Fibroblast of pulmonary artery (primary cell): ENCODE measurements at regions not wholly inside any gene's neighbourhood (a gene's known extent, or its start where the extent isn't known, plus 50 kb on each side); places are given as distances from the start of the nearest gene placed in this dataset.

Experiments used
- DNase-seq: peaks from one replicate; pipeline ENCODE4 v3.0.0-alpha.2; 2010; ENCODE audit warnings: low read depth
- H3K4me3 ChIP-seq: replicated peaks from 2 replicates; pipeline ENCODE4 v1.5.1; 2011; ENCODE audit warnings: low read depth, mild to moderate bottlenecking, control low read depth, low read length, moderate library complexity
- CTCF ChIP-seq: IDR thresholded peaks from 2 replicates; pipeline ENCODE4 v1.5.1; 2011; ENCODE audit warnings: mild to moderate bottlenecking, control low read depth, low read length, inconsistent platforms; ENCODE audit errors: missing control alignments

DNA sequence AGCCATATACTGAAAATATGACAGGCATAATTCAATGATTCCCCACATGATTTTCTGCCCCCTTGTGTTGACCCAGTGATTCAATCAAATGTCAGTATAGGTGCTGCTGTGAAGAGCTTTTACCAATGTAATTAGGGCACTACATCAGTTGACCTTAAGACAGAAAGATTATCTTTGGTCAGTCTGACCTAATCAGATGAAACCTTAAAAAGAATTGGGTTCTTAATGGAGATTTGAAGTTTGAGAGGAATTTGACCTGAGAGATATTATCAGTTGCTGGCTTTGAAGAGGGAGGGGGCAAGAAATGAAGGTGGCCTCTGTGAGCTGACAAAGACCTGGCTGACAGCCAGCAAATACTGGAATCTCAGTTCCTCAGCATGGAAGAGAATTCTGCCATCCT lies 358.7 kb upstream of the CA10 start:
- H3K4me3 ChIP-seq: no peak overlapping the region
- TF ChIP-seq CTCF: no peak
- no peak for DNase-seq

GRCh38 chr17:52515927-52516326 lies 357.4 kb upstream of the CA10 start:
- no peak for DNase-seq
- TF ChIP-seq CTCF: no peak

DNA sequence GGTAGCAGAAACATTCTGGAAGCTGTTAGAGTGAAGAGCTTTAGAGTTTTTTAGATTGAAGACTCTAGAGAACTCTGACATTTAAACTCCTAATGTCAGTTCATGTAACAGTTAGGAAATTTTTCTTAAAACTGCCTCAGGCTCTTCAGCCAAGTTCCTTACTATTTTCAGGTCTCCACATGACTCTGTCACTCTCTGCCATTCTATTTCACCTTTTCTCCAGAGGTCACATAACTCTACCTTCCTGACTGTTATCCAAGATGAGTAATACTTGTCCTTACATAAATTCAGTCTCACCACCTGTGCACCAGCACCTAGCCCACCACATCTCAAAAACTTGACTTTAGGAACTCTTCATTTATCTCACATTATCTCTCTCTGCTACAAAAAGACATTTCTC lies 347.1 kb upstream of the CA10 start:
- no peak for TF ChIP-seq CTCF
- no peak overlapping the region for H3K4me3 ChIP-seq
- no peak for DNase-seq

More at GRCh38 chr17:52515927-52516326, 357.4 kb upstream of the CA10 start:
- H3K4me3 ChIP-seq: no peak overlapping the region

- H3K4me3 ChIP-seq: no peak overlapping the region
- no peak for TF ChIP-seq CTCF
- no peak for DNase-seq
Measured at GRCh38 chr17:52504081-52504480, 345.6 kb upstream of the CA10 start.

GRCh38 chr17:52495646-52496045 lies 337.1 kb upstream of the CA10 start:
- no peak for DNase-seq
- H3K4me3 ChIP-seq: no peak overlapping the region
- TF ChIP-seq CTCF: no peak

GRCh38 chr17:52482271-52482670 lies 323.8 kb upstream of the CA10 start:
- DNase-seq: no peak
- TF ChIP-seq CTCF: no peak
- no peak overlapping the region for H3K4me3 ChIP-seq

DNA sequence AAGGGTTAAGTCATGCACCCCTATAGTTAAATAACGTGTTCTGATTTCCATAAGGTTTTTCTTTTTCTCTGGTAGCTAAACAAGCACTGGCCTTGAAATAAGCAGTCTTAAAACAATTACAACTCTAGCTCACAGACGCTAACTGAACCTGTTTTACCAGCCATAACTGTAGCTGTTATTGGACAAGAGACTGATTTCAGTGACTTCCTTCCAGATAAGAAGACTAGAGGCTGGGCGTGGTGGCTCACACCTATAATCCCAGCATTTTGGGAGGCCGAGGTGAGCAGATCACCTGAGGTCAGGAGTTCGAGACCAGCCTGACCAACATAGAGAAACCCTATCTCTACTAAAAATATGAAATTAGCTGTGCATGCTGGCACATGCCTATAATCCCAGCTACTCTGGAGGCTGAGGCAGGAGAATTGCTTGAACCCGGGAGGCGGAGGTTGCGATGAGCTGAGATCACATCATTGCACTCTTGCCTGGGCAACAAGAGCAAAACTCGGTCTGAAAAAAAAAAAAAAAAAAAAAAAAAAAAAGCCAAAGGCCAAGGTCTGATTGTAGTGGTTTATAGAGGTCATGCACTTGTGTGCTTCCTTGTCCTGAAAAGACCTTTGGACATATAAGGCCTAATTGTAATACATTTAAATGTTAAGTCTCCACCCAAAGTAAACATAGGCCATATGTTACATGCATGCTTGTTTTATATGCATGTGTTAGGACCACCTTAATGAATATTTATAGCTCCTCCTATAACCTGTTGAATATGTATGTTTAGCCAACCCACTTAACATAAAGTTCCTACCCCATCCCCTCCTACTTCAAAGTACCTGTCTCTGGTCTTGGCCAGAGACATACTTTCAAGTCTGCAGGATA lies 319.5 kb upstream of the CA10 start:
- DNase-seq: no peak
- no peak for TF ChIP-seq CTCF
- H3K4me3 ChIP-seq: no peak overlapping the region
